Fibroblast of skin of left biceps (primary cell): ENCODE measurements at regions not wholly inside any gene's neighbourhood (a gene's known extent, or its start where the extent isn't known, plus 50 kb on each side); places are given as distances from the start of the nearest gene placed in this dataset.
"Not testable (repeated sequence)": the region's sequence is repeated elsewhere in the genome, so short reads cannot be mapped to it uniquely, and the experiment has no call there.

Source experiments
- DNase-seq, 2 experiments: peaks; one replicate each; pipeline ENCODE4 v3.0.0-alpha.2; 2013; ENCODE audit warnings: low read depth in 2 of 2

DNA sequence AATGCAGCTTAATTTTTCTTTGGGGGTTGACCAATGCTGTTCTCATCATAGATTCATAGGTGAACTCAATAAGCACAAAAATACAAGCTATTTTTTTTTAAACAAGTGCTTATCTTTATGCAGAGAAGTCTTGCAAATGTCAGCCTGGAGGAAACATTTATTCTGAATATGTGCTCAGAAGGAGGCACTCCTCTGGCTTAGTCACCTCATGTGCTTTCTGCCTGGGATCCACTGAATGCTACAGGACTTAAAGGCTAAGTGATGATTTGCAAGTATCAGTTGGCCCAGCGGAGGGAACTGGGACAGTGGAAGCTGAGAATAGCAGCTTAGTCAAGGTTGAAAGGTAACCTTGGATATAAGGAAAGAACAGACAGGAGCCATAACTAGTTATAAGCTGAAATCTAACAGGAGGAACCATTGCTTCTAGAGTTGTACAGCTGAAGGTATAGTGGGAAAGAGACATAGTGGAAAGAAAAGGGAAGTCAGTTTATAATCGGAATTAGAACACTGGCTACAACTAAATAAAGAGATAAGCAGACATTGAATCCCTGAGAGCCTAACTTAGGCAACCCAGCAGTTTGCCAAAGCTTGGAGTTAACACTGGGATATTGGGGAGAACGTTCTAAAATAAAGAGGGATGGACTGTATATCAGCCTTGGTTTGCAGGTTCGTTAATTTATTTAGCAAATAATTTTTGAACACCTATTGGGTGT, 488.7 kb downstream of the SUCLG1 start:
- DNase-seq = no peak

GRCh38 chr2:83969085-83969484, 490.0 kb downstream of the SUCLG1 start:
- DNase-seq = no peak

GRCh38 chr2:83967854-83968253, 491.2 kb downstream of the SUCLG1 start:
- DNase-seq = no peak

DNA sequence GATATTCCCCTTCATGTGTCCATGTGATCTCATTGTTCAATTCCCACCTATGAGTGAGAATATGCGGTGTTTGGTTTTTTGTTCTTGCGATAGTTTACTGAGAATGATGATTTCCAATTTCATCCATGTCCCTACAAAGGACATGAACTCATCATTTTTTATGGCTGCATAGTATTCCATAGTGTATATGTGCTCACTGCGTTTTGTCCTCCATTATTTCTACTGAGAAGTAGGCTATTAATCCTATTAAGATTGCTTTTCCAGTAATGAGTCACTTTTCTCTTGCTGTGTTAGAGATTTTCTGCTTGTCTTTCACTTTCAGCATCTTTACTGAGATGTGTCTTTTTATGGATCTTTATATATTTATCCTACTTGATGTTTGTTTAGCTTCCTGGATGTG, 492.1 kb downstream of the SUCLG1 start:
- DNase-seq = not testable (repeated sequence)

DNA sequence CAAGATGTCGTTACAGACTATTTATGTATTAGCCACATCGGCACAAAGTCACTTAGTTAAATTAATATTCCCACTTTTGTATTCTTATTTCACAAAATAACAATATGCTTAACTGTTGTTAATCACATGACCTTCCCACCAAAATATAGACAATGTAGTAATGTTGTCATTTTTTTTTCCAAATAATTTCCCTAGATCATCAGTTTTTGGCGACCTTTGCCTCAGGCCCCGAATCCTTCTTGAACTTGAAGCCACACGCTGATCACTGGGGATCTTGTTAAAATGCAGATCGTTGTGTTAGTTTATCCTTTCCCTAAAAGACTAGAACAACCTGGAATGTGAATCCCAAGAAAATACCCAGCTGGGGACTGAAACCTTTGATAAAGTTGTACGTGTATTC, 497.6 kb downstream of the SUCLG1 start:
- DNase-seq = no peak

DNA sequence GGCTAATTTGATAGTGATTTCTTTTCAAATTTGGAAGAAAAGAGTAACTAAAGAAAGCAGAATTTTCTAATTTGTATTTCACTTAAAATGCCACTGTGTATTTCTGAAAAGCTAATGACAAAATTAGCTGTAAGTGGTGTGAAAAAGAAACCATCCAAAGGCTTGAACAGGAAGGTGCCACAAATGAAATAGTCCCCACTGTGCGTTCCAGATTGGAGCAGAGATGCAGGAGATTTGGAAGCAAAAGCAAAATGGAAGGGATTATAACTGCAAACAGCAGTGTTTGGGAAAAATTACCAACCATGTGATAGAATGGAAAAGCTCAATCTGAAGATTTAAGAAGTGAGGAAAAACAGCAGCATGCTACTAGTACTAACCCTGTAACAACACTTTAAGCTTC, 498.7 kb downstream of the SUCLG1 start:
- no peak for DNase-seq

DNA sequence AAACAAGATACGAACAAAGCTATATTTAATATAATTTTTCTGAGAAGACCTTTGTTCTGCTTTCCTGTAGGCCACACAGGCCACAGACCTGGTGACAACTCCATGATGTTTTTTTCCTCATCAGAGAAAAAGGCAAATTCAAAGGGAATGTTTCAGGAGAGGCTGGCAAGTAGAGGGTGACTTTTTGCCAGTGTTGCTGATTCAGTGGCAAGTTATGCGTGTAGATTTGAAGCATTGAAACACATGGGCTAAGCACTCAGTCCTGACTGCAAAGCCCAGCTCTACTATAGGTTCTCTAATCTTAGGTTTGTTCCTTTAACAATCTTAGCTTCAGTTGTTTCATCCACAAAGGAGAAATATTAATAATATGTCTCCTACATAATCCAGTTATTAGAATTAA, 499.8 kb downstream of the SUCLG1 start:
- DNase-seq = no peak

DNA sequence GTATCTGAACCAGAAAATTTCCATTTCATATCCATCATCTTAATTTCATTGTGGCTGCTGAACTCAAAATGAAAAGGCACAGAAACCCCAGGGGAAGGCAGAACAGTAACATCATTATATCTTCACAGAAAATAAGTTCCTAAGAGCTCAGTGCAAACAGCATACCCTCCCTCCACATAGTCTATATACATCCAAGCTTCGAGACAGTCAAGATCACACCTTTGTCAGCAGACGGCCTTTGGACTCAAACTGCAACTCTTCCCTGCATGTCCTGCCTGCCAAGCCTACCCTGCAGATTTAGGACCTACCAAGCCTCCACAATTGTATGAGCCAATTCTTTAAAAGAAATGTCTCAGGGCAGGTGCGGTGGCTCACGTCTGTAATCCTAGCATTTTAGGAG, 502.1 kb downstream of the SUCLG1 start:
- DNase-seq = no peak

DNA sequence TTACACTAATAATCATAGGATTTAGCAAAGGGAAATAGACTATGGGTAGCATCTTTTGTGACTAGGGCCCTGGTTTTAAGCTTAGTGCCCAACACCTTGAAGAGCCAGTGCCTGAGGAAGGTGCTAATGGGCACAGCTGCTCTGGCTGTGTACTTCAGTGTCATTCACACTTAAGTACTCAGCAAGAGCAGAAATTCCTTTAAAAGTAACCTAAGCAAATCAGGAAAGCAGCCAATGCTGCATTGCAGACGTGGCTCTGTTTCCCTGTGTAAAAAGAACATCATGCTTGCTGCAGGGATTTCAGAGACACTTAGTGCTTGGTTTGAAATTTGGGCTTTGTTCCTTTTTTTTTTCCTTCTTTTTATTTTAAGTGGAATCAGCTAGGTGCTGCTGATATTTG, 505.4 kb downstream of the SUCLG1 start:
- DNase-seq = no peak

DNA sequence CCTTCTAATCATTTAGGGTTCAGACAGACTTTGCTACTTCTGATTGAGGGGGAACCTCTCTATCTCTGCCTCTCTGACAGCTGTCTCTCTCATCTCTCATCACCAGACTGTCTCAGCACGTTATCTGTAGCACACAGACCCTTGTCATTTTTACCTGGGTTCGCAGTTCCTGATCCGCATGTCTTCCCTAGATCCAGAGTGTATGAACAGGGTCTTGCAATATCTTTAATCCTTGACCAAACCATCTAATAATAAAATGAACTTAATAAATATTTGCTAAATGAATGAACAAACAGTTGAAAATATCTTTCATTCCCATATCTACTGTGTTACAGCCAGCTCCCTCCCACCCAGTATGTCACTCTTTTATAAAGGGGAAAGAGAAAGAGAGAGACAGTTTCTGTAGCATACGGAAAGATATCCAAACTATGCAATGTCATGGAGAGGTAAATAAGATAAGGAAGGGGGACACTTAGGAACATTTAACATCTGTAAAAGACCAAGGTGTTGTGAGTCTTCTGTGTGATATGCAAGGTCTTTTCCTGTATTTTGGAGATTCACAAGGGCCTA, 507.6 kb downstream of the SUCLG1 start:
- DNase-seq = no peak

DNA sequence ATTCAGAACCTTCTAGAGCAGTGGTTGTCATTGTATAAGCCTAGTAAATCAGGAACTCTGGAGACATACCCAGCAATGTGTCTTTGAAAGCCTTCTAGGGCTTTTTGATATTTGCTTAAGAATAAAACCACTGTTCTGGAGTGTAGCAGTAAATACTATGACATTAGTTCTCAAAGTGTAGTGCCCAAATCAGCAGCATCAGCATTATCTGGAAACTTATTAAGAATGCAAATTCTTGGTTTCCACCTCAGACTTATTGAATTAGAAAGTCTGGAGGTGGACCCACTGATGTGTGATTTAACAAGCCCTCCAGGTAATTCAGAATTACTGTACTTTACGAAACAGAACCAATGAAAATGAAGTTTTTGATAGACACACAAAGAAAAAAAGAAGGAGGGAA, 509.7 kb downstream of the SUCLG1 start:
- DNase-seq = no peak

DNA sequence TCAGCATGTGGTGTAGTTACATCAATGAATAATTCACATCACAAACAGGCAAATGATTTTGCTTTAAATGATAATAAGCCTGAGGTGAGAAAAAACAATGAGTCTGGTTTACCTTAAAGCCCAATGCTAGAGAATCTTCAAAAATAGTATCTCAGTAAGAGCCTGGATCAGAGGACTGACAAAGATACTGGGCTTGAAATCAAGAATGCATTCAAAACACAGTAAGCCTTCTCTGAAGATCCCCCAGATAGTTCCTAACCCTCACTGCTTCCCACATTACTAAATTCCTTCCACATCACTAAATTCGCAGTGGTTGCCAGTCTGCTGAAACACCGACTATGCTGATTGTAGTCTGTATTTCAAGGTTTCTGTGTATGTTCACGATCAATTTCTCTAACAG, 514.9 kb downstream of the SUCLG1 start:
- no peak for DNase-seq

DNA sequence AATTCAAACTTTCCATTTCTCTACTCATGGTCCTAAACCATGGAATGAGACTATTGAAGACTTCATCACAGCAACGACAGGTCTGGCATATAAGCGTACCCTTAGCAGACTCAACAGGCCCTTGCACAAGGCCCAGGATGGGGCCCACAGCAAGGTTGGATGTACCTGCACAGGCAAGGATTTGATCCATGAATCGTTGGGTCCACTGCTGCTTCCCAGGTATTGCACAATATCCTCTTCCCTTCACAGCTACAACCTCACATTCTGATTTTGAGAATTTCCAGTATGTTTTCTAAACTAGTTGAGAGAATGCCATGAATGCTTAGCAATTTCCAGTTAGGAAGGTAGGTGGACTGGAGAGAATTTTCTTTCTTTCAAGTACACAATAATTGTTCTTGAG, 515.8 kb downstream of the SUCLG1 start:
- DNase-seq = no peak

GRCh38 chr2:83941886-83942285, 517.2 kb downstream of the SUCLG1 start:
- no peak for DNase-seq

DNA sequence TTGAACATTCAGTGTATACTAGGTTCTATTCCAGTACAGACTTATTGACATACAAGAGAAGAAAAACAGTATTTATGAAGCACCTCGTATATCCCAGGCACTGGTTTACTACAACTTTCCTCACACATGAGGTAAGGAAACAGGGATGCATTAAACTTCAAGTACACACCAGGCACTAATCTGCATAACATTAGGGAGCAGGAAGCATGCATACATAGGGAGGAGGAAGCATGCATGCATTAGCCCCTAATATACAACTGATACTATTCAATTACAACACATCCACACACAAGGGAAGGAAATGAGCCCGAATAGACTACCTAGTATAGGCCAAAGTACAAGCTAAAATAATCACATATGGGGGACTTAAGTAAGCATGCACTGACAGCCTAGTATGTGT, 525.3 kb downstream of the SUCLG1 start:
- DNase-seq = no peak

DNA sequence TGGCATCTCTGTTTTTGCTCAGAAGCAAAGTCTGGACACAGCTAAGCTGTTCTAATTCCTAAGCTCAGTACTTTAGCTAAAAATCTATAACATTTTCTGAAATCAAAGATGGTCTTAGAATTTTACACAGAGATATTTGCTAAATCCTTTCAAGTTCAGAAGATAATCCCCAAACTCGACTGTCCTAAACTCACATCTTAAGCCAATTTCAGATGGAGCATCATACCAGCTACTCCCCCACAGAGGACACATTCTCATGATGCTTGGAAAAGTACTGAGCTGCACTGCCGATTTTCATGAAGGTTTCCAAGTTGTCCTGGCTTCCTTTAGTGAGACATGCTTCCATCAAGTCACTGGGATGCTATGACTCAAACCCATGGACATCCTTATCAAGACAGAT, 535.5 kb downstream of the SUCLG1 start:
- no peak for DNase-seq

- DNase-seq = no peak
Measured at GRCh38 chr2:83916559-83916958, 542.5 kb downstream of the SUCLG1 start.

GRCh38 chr2:83915381-83915780, 543.7 kb downstream of the SUCLG1 start:
- DNase-seq = no peak

GRCh38 chr2:83908750-83909149, 550.3 kb downstream of the SUCLG1 start:
- DNase-seq = no peak

DNA sequence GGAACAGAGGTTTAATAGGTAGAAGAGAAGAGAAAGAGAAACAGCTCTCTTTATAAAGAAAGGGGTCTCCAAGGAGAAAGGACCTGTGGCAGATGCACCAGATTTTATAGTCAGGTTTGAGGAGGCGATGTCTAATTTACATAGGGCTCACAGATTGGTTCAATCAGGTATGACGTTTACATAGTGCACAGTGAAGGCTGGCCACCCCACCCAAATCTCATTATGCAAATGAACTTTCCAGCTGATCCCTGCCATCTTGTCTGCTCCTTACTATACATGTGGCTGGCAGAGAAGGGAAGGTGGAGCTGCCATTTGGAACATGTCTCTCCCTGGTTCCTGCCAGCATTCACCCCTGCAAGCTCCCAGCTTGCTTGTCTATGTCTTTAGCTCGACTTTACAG, 557.8 kb downstream of the SUCLG1 start:
- no peak for DNase-seq

DNA sequence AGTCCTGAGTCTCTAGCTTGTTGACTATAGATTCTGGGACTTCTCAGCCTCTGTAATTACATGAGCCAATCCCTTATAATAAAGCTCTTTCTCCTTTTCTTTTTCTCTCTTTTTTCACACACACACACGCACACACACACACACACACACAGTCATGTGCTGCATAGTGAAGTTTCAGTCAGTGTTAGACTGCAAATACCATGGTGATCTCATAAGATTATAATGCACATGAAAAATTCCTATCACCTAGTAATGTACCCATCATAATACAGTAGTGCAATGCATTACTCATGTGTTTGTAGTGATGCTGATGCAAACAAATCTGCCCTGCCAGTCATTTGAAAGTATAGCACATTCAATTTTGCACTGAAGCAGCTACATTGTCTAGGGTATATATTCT, 558.2 kb downstream of the SUCLG1 start:
- DNase-seq = peak; percentile 36 to 45

DNA sequence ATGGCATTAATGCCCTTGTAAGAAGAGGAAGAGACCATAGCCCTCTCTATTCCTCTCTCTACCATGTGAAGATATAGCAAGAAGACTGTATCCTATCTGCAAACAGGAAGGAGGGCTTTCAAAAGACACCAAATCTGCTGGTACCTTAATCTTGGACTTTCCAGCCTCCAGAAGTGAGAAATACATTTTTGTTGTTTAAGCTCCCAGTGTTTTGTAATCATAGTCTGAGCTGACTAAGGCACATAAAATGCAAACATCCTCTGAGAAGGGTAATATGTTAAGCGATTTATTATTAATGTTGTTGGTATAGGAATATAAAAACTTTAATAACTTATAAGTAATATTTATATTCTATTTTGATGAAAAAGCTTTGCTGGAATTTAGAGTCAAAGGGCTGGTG, 559.8 kb downstream of the SUCLG1 start:
- DNase-seq = no peak

DNA sequence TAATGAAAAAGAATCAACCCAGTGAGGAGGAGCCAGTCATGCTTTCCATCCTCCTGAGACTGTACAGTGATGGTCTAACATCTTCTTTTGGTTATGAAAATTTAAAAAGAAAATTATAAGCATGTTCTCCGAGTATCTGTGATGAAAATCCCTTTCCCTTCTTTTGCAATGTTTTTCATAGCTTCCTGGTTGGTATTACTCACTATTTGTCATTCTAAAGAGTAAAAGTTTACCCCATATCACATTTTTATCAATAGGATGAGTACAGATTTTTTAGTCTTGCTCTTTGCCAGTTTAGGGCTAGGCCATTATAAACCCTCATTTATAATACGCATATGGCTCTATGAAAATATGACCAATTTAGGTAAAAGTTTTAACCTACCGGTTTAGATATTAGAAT, 564.1 kb downstream of the SUCLG1 start:
- no peak for DNase-seq

DNA sequence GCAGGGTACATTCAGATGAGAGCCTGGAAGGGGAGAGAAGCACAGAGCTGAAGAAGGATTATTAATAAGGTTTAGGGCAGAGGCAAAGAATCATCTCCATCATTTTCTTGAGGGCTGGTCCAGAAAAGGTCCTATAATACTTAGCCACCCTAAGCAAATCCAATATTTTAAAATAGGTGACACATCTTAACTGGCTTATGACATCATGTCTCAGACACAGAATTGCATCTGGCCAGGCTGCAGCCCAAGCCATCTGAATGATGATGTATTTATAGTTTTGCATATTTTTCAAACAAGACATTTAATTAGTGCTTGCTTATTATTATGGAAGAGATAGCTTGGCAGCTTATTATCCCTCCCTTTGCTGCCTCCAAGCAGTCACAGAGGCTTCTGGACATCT, 571.3 kb downstream of the SUCLG1 start:
- no peak for DNase-seq
